ENCODE measurements at regions not wholly inside any gene's neighbourhood (a gene's known extent, or its start where the extent isn't known, plus 50 kb on each side); places are given as distances from the start of the nearest gene placed in this dataset.

DNA sequence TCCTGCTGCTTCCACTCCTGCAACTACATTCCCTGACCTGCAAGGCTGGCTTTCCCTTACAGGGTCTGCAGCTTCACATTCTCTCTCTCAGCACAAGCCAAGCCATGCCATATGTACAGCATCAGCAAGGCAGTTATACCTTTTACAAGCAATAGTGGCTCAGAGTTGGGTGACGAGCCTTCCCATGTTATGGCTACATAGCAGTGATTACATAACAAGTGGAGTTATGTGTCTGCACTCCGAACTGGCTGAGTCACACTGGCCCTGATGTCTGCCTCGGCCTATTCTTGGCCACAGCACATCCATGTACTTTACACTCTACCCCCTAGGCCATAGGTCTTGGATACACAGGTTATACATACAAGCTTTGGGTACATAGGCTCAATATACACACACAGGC is 52.0 kb upstream of the SNCAIP start:
- Histone ChIP-seq H3K27ac (ENCODE audit: low read depth in 2 of 2, low read length in 2 of 2) (no peak overlapping the region), H3K9me3 (ENCODE audit: control insufficient read depth in 2 of 3, insufficient read depth in 1 of 3, low read length in 3 of 3) (no peaks in the 10 kb centered on the region), H3K27me3 (ENCODE audit: control insufficient read depth, insufficient read depth, low read length) (no peaks in the 10 kb centered on the region), H3K4me3 (ENCODE audit: low read length in 3 of 3) (no peak overlapping the region), H3K36me3 (ENCODE audit: control insufficient read depth in 2 of 3, insufficient read depth in 3 of 3, low read length in 3 of 3) (no peaks in the 10 kb centered on the region), H3K9ac (ENCODE audit: low read length in 3 of 3) (no peak overlapping the region), H3K4me1 (ENCODE audit: control insufficient read depth in 2 of 3, insufficient read depth in 2 of 3, low read depth in 1 of 3, low read length in 3 of 3) (no peaks in the 10 kb centered on the region)
- FAIRE-seq (no peak), DNase-seq (peak in 1 of 5 donors; percentile 10)
- intact Hi-C loops (cut with DNase I), result no loop called here
- TF ChIP-seq, protein P1, sequence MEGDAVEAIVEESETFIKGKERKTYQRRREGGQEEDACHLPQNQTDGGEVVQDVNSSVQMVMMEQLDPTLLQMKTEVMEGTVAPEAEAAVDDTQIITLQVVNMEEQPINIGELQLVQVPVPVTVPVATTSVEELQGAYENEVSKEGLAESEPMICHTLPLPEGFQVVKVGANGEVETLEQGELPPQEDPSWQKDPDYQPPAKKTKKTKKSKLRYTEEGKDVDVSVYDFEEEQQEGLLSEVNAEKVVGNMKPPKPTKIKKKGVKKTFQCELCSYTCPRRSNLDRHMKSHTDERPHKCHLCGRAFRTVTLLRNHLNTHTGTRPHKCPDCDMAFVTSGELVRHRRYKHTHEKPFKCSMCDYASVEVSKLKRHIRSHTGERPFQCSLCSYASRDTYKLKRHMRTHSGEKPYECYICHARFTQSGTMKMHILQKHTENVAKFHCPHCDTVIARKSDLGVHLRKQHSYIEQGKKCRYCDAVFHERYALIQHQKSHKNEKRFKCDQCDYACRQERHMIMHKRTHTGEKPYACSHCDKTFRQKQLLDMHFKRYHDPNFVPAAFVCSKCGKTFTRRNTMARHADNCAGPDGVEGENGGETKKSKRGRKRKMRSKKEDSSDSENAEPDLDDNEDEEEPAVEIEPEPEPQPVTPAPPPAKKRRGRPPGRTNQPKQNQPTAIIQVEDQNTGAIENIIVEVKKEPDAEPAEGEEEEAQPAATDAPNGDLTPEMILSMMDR (IDR thresholded peaks at IDR 0.05; ENCODE audit: borderline replicate concordance, extremely low read depth, insufficient read depth), result no peak

DNA sequence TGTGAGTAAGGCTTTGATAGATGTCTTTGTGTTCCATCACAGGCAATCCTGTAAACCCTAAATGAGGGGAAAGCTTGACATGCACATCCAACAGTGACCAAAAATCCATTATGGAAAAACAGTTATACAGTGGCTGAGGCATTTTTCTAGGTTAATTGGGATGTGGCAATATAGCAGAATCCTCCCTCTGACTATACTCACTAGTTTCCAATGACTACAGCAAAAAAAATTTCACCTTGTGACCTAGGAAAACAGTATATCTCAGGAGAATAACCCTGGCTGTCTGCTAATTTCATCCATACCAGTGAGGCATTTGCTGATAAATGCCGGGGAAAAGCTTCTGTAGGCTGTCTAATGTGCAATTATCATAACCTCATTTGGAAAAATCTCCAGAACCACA is 49.9 kb upstream of the SNCAIP start:
- H3K9ac ChIP-seq (ENCODE audit: low read length in 3 of 3), result no peak overlapping the region
- intact Hi-C loops (cut with DNase I), result no loop called here
- no peak for DNase-seq
- no peaks in the 10 kb centered on the region for H3K27me3 ChIP-seq (ENCODE audit: control insufficient read depth, insufficient read depth, low read length)
- H3K27ac ChIP-seq (ENCODE audit: low read depth in 2 of 2, low read length in 2 of 2), result no peak overlapping the region
- TF ChIP-seq, protein P1 (IDR thresholded peaks at IDR 0.05; ENCODE audit: borderline replicate concordance, extremely low read depth, insufficient read depth), result no peak
- H3K36me3 ChIP-seq (ENCODE audit: control insufficient read depth in 2 of 3, insufficient read depth in 3 of 3, low read length in 3 of 3), result no peaks in the 10 kb centered on the region
- FAIRE-seq, result no peak
- no peaks in the 10 kb centered on the region for H3K4me1 ChIP-seq (ENCODE audit: control insufficient read depth in 2 of 3, insufficient read depth in 2 of 3, low read depth in 1 of 3, low read length in 3 of 3)
- no peaks in the 10 kb centered on the region for H3K9me3 ChIP-seq (ENCODE audit: control insufficient read depth in 2 of 3, insufficient read depth in 1 of 3, low read length in 3 of 3)
- H3K4me3 ChIP-seq (ENCODE audit: low read length in 3 of 3), result no peak overlapping the region

Data from kidney (tissue), 13 donors.